ENCODE measurements at regions not wholly inside any gene's neighbourhood (a gene's known extent, or its start where the extent isn't known, plus 50 kb on each side); places are given as distances from the start of the nearest gene placed in this dataset.

- TF ChIP-seq FOXP2 (optimal IDR thresholded peaks at IDR 0.05; ENCODE audit: control extremely low read depth, extremely low read length, insufficient read depth) (no peak), EZH2 (IDR thresholded peaks at IDR 0.05) (no peak), POLR2AphosphoS5 (IDR thresholded peaks at IDR 0.05; ENCODE audit: borderline replicate concordance, low read depth, low read length) (no peak)
- H3K9ac ChIP-seq (ENCODE audit: insufficient read length) = no peak overlapping the region
- DNase-seq (ENCODE audit: low read depth, low spot score) = no peak
- no peaks in the 10 kb centered on the region for H3K9me3 ChIP-seq (ENCODE audit: low read depth, low read length)
- no peak overlapping the region for H3K27ac ChIP-seq
- H3K36me3 ChIP-seq (ENCODE audit: insufficient read depth, low read length) = no peaks in the 10 kb centered on the region
- no peak overlapping the region for H3K4me3 ChIP-seq
These were observed 726.4 kb downstream of the BRD1 start for GRCh38 chr22:49101225-49101624.

DNA sequence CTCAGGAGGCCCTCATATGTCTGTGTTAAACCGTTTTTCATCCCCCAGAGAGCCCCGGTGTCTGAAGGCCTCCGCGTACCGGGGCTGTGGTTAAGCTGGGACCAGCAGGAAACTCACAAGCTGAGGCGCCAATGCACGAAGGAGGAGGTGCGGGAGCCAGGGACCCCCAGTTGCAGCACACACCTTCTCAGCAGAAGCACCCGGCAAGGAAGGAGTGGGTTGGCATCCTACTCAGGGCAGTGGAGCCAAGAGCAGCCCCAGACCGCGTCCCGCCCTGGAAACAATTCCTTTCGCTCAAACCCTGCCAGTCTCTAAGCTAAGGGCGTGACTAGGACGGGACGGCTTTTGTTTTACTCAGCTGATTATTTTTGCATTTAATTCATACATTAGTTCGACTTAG lies 726.9 kb downstream of the BRD1 start:
- no peak for DNase-seq (ENCODE audit: low read depth, low spot score)
- Histone ChIP-seq H3K4me3 (no peak overlapping the region), H3K9me3 (ENCODE audit: low read depth, low read length) (no peaks in the 10 kb centered on the region), H3K27ac (no peak overlapping the region), H3K9ac (ENCODE audit: insufficient read length) (no peak overlapping the region), H3K36me3 (ENCODE audit: insufficient read depth, low read length) (no peaks in the 10 kb centered on the region)
- TF ChIP-seq EZH2 (IDR thresholded peaks at IDR 0.05) (no peak), FOXP2 (optimal IDR thresholded peaks at IDR 0.05; ENCODE audit: control extremely low read depth, extremely low read length, insufficient read depth) (no peak), POLR2AphosphoS5 (IDR thresholded peaks at IDR 0.05; ENCODE audit: borderline replicate concordance, low read depth, low read length) (no peak)

GRCh38 chr22:49100316-49100715 lies 727.4 kb downstream of the BRD1 start:
- TF ChIP-seq EZH2 (IDR thresholded peaks at IDR 0.05) = no peak
- no peak for TF ChIP-seq FOXP2 (optimal IDR thresholded peaks at IDR 0.05; ENCODE audit: control extremely low read depth, extremely low read length, insufficient read depth)
- TF ChIP-seq POLR2AphosphoS5 (IDR thresholded peaks at IDR 0.05; ENCODE audit: borderline replicate concordance, low read depth, low read length) = no peak
- no peaks in the 10 kb centered on the region for H3K36me3 ChIP-seq (ENCODE audit: insufficient read depth, low read length)
- H3K4me3 ChIP-seq = no peak overlapping the region
- no peak overlapping the region for H3K27ac ChIP-seq
- no peak overlapping the region for H3K9ac ChIP-seq (ENCODE audit: insufficient read length)
- no peaks in the 10 kb centered on the region for H3K9me3 ChIP-seq (ENCODE audit: low read depth, low read length)
- DNase-seq (ENCODE audit: low read depth, low spot score) = no peak

DNA sequence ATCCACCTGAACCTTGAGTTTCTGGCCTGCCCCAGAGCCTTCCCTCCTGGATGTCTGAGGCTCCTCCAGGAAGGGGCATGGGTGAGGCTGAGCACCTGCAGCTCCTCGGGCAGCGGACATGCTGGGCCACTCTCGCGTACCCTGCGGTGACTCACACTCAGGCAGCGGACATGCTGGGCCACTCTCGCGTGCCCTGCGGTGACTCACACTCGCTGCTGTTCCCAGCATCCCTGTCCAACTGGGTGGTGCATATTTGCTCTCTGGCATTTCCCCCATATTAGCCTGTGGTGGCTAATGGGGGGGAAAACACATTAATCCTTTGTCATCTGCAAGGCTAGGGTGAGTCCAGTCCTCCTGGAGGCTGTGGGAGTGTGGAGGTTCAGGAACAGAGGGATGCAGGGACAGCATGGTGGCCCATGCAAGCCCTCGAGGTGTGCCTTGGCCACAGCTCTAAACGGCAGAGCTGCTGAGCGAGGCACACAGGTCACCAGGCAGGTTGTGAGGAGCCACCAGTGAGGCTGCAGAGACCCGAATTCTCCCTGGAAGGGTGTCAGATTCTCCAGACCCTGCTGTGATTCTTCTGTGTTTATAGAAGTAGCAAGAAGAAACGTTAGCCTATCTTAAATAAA lies 728.1 kb downstream of the BRD1 start:
- Histone ChIP-seq H3K27ac (no peak overlapping the region), H3K9ac (ENCODE audit: insufficient read length) (no peak overlapping the region), H3K9me3 (ENCODE audit: low read depth, low read length) (no peaks in the 10 kb centered on the region), H3K4me3 (no peak overlapping the region), H3K36me3 (ENCODE audit: insufficient read depth, low read length) (no peaks in the 10 kb centered on the region)
- DNase-seq (ENCODE audit: low read depth, low spot score) = no peak
- TF ChIP-seq EZH2 (IDR thresholded peaks at IDR 0.05) (no peak), POLR2AphosphoS5 (IDR thresholded peaks at IDR 0.05; ENCODE audit: borderline replicate concordance, low read depth, low read length) (no peak), FOXP2 (optimal IDR thresholded peaks at IDR 0.05; ENCODE audit: control extremely low read depth, extremely low read length, insufficient read depth) (no peak)

GRCh38 chr22:49099089-49099488 lies 728.6 kb downstream of the BRD1 start:
- Histone ChIP-seq H3K9me3 (ENCODE audit: low read depth, low read length) (no peaks in the 10 kb centered on the region), H3K4me3 (no peak overlapping the region), H3K27ac (no peak overlapping the region), H3K36me3 (ENCODE audit: insufficient read depth, low read length) (no peaks in the 10 kb centered on the region), H3K9ac (ENCODE audit: insufficient read length) (no peak overlapping the region)
- DNase-seq (ENCODE audit: low read depth, low spot score) = no peak
- TF ChIP-seq EZH2 (IDR thresholded peaks at IDR 0.05) (no peak), POLR2AphosphoS5 (IDR thresholded peaks at IDR 0.05; ENCODE audit: borderline replicate concordance, low read depth, low read length) (no peak), FOXP2 (optimal IDR thresholded peaks at IDR 0.05; ENCODE audit: control extremely low read depth, extremely low read length, insufficient read depth) (no peak)

- Histone ChIP-seq H3K27ac (no peak overlapping the region), H3K4me3 (no peak overlapping the region), H3K9me3 (ENCODE audit: low read depth, low read length) (no peaks in the 10 kb centered on the region), H3K9ac (ENCODE audit: insufficient read length) (no peak overlapping the region), H3K36me3 (ENCODE audit: insufficient read depth, low read length) (no peaks in the 10 kb centered on the region)
- TF ChIP-seq FOXP2 (optimal IDR thresholded peaks at IDR 0.05; ENCODE audit: control extremely low read depth, extremely low read length, insufficient read depth) (no peak), POLR2AphosphoS5 (IDR thresholded peaks at IDR 0.05; ENCODE audit: borderline replicate concordance, low read depth, low read length) (no peak), EZH2 (IDR thresholded peaks at IDR 0.05) (no peak)
- DNase-seq (ENCODE audit: low read depth, low spot score) = no peak
These were observed 729.7 kb downstream of the BRD1 start for GRCh38 chr22:49097966-49098365.

DNA sequence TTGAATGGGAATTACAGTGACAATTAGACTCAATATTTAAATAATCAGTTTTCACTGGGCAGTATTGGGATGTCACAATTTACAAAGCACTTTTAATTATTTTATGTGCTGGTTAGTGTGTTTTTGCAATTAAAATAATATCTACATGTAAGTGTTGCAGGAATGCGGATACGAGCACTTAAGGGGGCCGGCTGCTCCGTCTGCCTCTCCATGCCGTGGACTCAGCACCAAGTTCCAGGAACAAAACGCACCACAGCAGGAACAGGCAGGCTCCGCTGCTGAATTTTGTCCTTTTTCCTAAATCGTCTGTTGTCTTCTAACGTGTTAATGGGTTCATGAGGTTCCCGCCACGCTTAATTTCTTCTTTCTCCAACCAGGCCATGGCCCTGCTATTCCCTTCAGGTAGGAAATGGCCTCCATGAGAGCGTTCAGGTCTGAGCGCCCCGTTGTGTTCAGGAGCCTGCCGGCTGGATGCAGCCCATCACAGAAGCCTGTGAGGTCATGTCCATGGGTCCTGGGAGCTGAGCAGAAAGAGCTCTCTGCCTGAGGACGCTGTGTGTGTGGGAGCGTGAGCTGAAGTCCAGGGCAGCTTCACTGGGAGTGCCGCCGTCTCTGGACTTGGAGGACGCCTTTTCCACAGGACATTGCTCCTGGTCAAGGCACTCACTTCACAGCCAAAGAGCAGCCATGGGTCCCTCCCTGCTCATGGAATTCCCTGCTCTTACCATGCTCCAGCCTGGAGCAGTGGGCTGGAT lies 730.3 kb downstream of the BRD1 start:
- H3K4me3 ChIP-seq = no peak overlapping the region

DNA sequence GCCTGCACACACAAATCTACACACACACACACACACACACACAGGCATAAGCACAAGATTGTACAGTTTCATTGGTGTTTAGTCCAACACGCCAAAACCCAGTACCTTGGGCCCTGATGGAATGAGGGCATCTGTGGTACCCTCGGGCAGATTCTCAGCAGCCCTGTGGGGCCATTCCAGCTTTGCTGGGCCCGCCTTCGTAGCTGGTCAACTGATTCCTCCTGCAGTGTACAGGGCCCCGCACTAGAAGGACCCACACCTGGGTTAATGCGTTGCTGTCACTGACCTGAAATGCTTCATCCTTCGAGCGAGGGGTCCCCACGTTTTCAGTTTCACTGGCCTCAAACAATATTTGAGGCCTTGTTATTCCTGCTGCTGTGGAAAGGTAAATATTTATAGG lies 731.2 kb downstream of the BRD1 start:
- Histone ChIP-seq H3K36me3 (ENCODE audit: insufficient read depth, low read length) (no peaks in the 10 kb centered on the region), H3K27ac (no peak overlapping the region), H3K9me3 (ENCODE audit: low read depth, low read length) (no peaks in the 10 kb centered on the region), H3K4me3 (no peak overlapping the region), H3K9ac (ENCODE audit: insufficient read length) (no peak overlapping the region)
- no peak for TF ChIP-seq EZH2 (IDR thresholded peaks at IDR 0.05)
- TF ChIP-seq FOXP2 (optimal IDR thresholded peaks at IDR 0.05; ENCODE audit: control extremely low read depth, extremely low read length, insufficient read depth) = no peak
- no peak for TF ChIP-seq POLR2AphosphoS5 (IDR thresholded peaks at IDR 0.05; ENCODE audit: borderline replicate concordance, low read depth, low read length)
- no peak for DNase-seq (ENCODE audit: low read depth, low spot score)

More for the DNA sequence above, 730.3 kb downstream of the BRD1 start:
- no peaks in the 10 kb centered on the region for H3K36me3 ChIP-seq (ENCODE audit: insufficient read depth, low read length)
- H3K27ac ChIP-seq = no peak overlapping the region
- H3K9ac ChIP-seq (ENCODE audit: insufficient read length) = no peak overlapping the region
- DNase-seq (ENCODE audit: low read depth, low spot score) = no peak
- H3K9me3 ChIP-seq (ENCODE audit: low read depth, low read length) = no peaks in the 10 kb centered on the region
- TF ChIP-seq FOXP2 (optimal IDR thresholded peaks at IDR 0.05; ENCODE audit: control extremely low read depth, extremely low read length, insufficient read depth) (no peak), EZH2 (IDR thresholded peaks at IDR 0.05) (no peak), POLR2AphosphoS5 (IDR thresholded peaks at IDR 0.05; ENCODE audit: borderline replicate concordance, low read depth, low read length) (no peak)
